Kidney (tissue), 13 donors: ENCODE measurements at regions not wholly inside any gene's neighbourhood (a gene's known extent, or its start where the extent isn't known, plus 50 kb on each side); places are given as distances from the start of the nearest gene placed in this dataset.
"Not testable (repeated sequence)": the region's sequence is repeated elsewhere in the genome, so short reads cannot be mapped to it uniquely, and the experiment has no call there.

ENCODE experiments used
- DNase-seq, 5 donors: peaks; one replicate each; pipeline ENCODE4 v3.0.0-alpha.2; 2013 to 2020
- FAIRE-seq: peaks from 2 replicates; lab custom pipeline; 2012; peaks lifted over from hg19 to GRCh38; lab: Jason Lieb, UNC
- H3K27ac ChIP-seq, 2 donors: one replicate each; pipeline ENCODE4 v1.7.0; 2013; ENCODE audit warnings: low read depth in 2 of 2, low read length in 2 of 2, inconsistent platforms in 1 of 2
- H3K27me3 ChIP-seq: one replicate; pipeline ENCODE4 v1.7.1; 2013; ENCODE audit warnings: low read length, inconsistent platforms; ENCODE audit not compliant: control insufficient read depth, insufficient read depth
- H3K36me3 ChIP-seq, 3 donors: one replicate each; pipeline versions ENCODE4 v1.7.0 to v1.7.1; 2013; ENCODE audit warnings: low read length in 3 of 3, control low read depth in 1 of 3, inconsistent platforms in 1 of 3; ENCODE audit not compliant: insufficient read depth in 3 of 3, control insufficient read depth in 2 of 3
- H3K4me1 ChIP-seq, 3 donors: one replicate each; pipeline versions ENCODE4 v1.7.0 to v1.7.1; 2013; ENCODE audit warnings: low read length in 3 of 3, inconsistent platforms in 1 of 3, low read depth in 1 of 3; ENCODE audit not compliant: control insufficient read depth in 2 of 3, insufficient read depth in 2 of 3
- H3K4me3 ChIP-seq, 3 donors: one replicate each; pipeline versions ENCODE4 v1.7.0 to v1.8.1; 2013; ENCODE audit warnings: low read length in 3 of 3, control low read depth in 1 of 3, inconsistent platforms in 1 of 3
- H3K9ac ChIP-seq, 3 donors: one replicate each; pipeline versions ENCODE4 v1.7.0 to v1.7.1; 2013; ENCODE audit warnings: low read length in 3 of 3, control low read depth in 1 of 3, inconsistent platforms in 1 of 3
- H3K9me3 ChIP-seq, 3 donors: one replicate each; pipeline versions ENCODE4 v1.7.0 to v1.7.1; 2013; ENCODE audit warnings: low read length in 3 of 3, control low read depth in 1 of 3, inconsistent platforms in 1 of 3; ENCODE audit not compliant: control insufficient read depth in 2 of 3, insufficient read depth in 1 of 3
- CTCF ChIP-seq: IDR thresholded peaks from 3 replicates; pipeline ENCODE4 v1.5.1; 2012; ENCODE audit warnings: mild to moderate bottlenecking, moderate library complexity, borderline replicate concordance; ENCODE audit not compliant: insufficient read depth; ENCODE audit errors: extremely low read depth
- intact Hi-C: fragments of 100-400 bp; cut with DNase I; formaldehyde crosslinking; loops from one replicate; pipeline ENCODE4 v1.11.1; 2022
- donor health status: control.
- donor health status: control.
- donor health status: control.
- donor health status: control.
- donor health status: control.
- donor health status: DM: yes; HTN: yes; CAD: no.
- donor health status: Normal renal cell carcinoma (clear cell type).

- DNase-seq (no peak), FAIRE-seq (no peak)
- peaks cover 0 to 4% (median 0%) of the 10 kb centered on the region in 3 donors for H3K4me1 ChIP-seq
- no peaks in the 10 kb centered on the region for H3K27me3 ChIP-seq
- no peak overlapping the region for H3K4me3 ChIP-seq
- no peaks in the 10 kb centered on the region for H3K9me3 ChIP-seq
- no peaks in the 10 kb centered on the region for H3K36me3 ChIP-seq
- no peak overlapping the region for H3K9ac ChIP-seq
- TF ChIP-seq CTCF: no peak
- H3K27ac ChIP-seq: no peak overlapping the region
- intact Hi-C loops: no loop called here
These were observed 96.0 kb downstream of the PLEKHG1 start for GRCh38 chr6:150695652-150696051.

GRCh38 chr6:150696190-150696589 is 96.5 kb downstream of the PLEKHG1 start:
- Histone ChIP-seq H3K27ac (no peak overlapping the region), H3K4me1 (peaks cover 0 to 4% (median 0%) of the 10 kb centered on the region in 3 donors), H3K4me3 (no peak overlapping the region), H3K36me3 (no peaks in the 10 kb centered on the region), H3K9me3 (no peaks in the 10 kb centered on the region), H3K27me3 (no peaks in the 10 kb centered on the region), H3K9ac (no peak overlapping the region)
- intact Hi-C loops: no loop called here
- FAIRE-seq (no peak), DNase-seq (no peak)
- no peak for TF ChIP-seq CTCF

GRCh38 chr6:150696918-150697317 is 97.2 kb downstream of the PLEKHG1 start:
- DNase-seq, H3K27ac ChIP-seq, H3K36me3 ChIP-seq, FAIRE-seq, H3K9me3 ChIP-seq, H3K4me3 ChIP-seq, H3K9ac ChIP-seq, H3K27me3 ChIP-seq, intact Hi-C loops, H3K4me1 ChIP-seq: not testable (repeated sequence)

- H3K9ac ChIP-seq: no peak overlapping the region
- no peak overlapping the region for H3K27ac ChIP-seq
- H3K36me3 ChIP-seq: no peaks in the 10 kb centered on the region
- H3K9me3 ChIP-seq: no peaks in the 10 kb centered on the region
- DNase-seq: no peak
- no peak overlapping the region for H3K4me3 ChIP-seq
- intact Hi-C loops: no loop called here
- no peaks in the 10 kb centered on the region for H3K27me3 ChIP-seq
- no peak for TF ChIP-seq CTCF
- peaks cover 0 to 4% (median 0%) of the 10 kb centered on the region in 3 donors for H3K4me1 ChIP-seq
- no peak for FAIRE-seq
These were observed 97.8 kb downstream of the PLEKHG1 start for GRCh38 chr6:150697515-150697914.
